ENCODE measurements at regions not wholly inside any gene's neighbourhood (a gene's known extent, or its start where the extent isn't known, plus 50 kb on each side); places are given as distances from the start of the nearest gene placed in this dataset.
A peak's percentile ranks its signal among the peaks of the same experiment; 100 is the strongest.

- intact Hi-C loops (cut with DNase I; ENCODE audit: low total_unique reads): no loop called here
- TF ChIP-seq POLR2A (IDR thresholded peaks at IDR 0.05): no peak
- TF ChIP-seq, protein P1, sequence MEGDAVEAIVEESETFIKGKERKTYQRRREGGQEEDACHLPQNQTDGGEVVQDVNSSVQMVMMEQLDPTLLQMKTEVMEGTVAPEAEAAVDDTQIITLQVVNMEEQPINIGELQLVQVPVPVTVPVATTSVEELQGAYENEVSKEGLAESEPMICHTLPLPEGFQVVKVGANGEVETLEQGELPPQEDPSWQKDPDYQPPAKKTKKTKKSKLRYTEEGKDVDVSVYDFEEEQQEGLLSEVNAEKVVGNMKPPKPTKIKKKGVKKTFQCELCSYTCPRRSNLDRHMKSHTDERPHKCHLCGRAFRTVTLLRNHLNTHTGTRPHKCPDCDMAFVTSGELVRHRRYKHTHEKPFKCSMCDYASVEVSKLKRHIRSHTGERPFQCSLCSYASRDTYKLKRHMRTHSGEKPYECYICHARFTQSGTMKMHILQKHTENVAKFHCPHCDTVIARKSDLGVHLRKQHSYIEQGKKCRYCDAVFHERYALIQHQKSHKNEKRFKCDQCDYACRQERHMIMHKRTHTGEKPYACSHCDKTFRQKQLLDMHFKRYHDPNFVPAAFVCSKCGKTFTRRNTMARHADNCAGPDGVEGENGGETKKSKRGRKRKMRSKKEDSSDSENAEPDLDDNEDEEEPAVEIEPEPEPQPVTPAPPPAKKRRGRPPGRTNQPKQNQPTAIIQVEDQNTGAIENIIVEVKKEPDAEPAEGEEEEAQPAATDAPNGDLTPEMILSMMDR (IDR thresholded peaks at IDR 0.05): no peak
- peak in 1 of 2 donors; percentile 53 for DNase-seq (ENCODE audit: low spot score in 2 of 2)
- H3K4me3 ChIP-seq (ENCODE audit: low read depth, poor library complexity, severe bottlenecking): no peak overlapping the region
- WGBS, 2 donors: 31 to 38% methylated on average over 6 of the region's 6 CpGs
Observed at GRCh38 chr13:22014469-22014868, 343.6 kb downstream of the FGF9 start.

- 56 to 64% methylated on average over 3 of the region's 3 CpGs for WGBS, 2 donors
Observed at GRCh38 chr13:22017226-22017625, 346.4 kb downstream of the FGF9 start.

GRCh38 chr13:22018076-22018835 lies 347.4 kb downstream of the FGF9 start:
- intact Hi-C loops (cut with DNase I; ENCODE audit: low total_unique reads): no loop called here
- 87 to 88% methylated on average over 14 of the region's 14 CpGs for WGBS, 2 donors
- no peak overlapping the region for H3K4me3 ChIP-seq (ENCODE audit: low read depth, poor library complexity, severe bottlenecking)
- no peak for TF ChIP-seq POLR2A (IDR thresholded peaks at IDR 0.05)
- TF ChIP-seq, protein P1 (IDR thresholded peaks at IDR 0.05): no peak
- DNase-seq (ENCODE audit: low spot score in 2 of 2): no peak

More at GRCh38 chr13:22017226-22017625, 346.4 kb downstream of the FGF9 start:
- H3K4me3 ChIP-seq (ENCODE audit: low read depth, poor library complexity, severe bottlenecking): no peak overlapping the region
- intact Hi-C loops (cut with DNase I; ENCODE audit: low total_unique reads): no loop called here
- TF ChIP-seq POLR2A (IDR thresholded peaks at IDR 0.05): no peak
- TF ChIP-seq, protein P1 (IDR thresholded peaks at IDR 0.05): no peak
- no peak for DNase-seq (ENCODE audit: low spot score in 2 of 2)

GRCh38 chr13:22018836-22019210 lies 347.9 kb downstream of the FGF9 start:
- TF ChIP-seq POLR2A (IDR thresholded peaks at IDR 0.05): no peak
- TF ChIP-seq, protein P1 (IDR thresholded peaks at IDR 0.05): no peak
- intact Hi-C loops (cut with DNase I; ENCODE audit: low total_unique reads): no loop called here
- H3K4me3 ChIP-seq (ENCODE audit: low read depth, poor library complexity, severe bottlenecking): no peak overlapping the region
- no peak for DNase-seq (ENCODE audit: low spot score in 2 of 2)
- 83 to 88% methylated on average over 4 of the region's 4 CpGs for WGBS, 2 donors

DNA sequence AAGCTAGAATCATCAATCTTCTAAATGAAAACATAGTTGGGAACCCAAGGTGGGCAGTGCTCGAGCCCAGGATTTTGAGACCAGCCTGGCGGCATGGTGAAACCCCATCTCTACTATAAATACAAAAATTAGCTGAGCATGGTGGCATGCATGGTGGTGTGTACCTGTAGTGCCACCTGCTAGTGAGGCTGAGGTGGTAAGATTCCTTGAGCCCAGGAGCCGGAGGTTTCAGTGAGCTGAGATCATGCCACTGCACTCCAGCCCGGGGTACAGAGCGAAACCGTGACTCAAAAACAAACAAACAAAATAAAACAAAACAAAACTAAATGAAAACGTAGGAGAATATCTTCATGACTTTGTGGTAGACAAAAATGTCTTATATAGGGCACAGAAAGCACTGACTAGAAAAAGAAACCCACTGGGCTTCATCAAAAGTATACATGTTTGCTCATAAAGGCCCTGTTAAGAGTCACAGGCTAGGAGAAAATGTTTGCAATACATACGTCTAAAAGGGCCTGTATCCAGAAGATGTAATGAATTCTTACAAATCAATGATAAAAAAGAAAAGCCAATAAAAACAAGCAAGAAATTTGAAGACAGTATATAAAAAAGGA lies 353.6 kb downstream of the FGF9 start:
- WGBS, 2 donors: 84 to 91% methylated on average over 8 of the region's 8 CpGs
- TF ChIP-seq, protein P1 (IDR thresholded peaks at IDR 0.05): no peak
- TF ChIP-seq POLR2A (IDR thresholded peaks at IDR 0.05): no peak
- intact Hi-C loops (cut with DNase I; ENCODE audit: low total_unique reads): no loop called here
- H3K4me3 ChIP-seq (ENCODE audit: low read depth, poor library complexity, severe bottlenecking): no peak overlapping the region
- DNase-seq (ENCODE audit: low spot score in 2 of 2): no peak

Data from lower leg skin (tissue), 4 donors.